ENCODE measurements at regions not wholly inside any gene's neighbourhood (a gene's known extent, or its start where the extent isn't known, plus 50 kb on each side); places are given as distances from the start of the nearest gene placed in this dataset.
A peak's percentile ranks its signal among the peaks of the same experiment; 100 is the strongest.

DNA sequence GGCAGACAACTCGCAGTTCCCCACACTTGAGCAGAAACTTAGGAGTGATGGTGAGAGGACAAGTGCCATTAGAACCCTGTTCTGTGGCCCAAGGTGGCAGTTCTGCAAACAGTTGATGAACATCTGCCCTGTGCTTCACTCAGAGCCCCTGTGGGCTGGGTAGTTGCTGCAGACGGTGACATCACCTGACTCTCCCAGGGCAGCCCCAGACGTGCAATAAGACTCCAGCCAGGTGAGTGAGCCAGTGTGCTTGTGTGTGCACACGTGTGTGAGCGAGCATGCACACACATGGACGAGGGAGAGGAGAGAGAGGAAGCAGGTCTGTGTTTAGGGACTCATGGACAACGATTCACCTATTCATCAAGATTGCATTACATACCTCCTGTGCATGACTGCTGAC lies 136.0 kb upstream of the GLI2 start:
- H3K4me3 ChIP-seq (replicated peaks; ENCODE audit: low read depth, low read length), result no peak overlapping the region
- TF ChIP-seq, protein P1, sequence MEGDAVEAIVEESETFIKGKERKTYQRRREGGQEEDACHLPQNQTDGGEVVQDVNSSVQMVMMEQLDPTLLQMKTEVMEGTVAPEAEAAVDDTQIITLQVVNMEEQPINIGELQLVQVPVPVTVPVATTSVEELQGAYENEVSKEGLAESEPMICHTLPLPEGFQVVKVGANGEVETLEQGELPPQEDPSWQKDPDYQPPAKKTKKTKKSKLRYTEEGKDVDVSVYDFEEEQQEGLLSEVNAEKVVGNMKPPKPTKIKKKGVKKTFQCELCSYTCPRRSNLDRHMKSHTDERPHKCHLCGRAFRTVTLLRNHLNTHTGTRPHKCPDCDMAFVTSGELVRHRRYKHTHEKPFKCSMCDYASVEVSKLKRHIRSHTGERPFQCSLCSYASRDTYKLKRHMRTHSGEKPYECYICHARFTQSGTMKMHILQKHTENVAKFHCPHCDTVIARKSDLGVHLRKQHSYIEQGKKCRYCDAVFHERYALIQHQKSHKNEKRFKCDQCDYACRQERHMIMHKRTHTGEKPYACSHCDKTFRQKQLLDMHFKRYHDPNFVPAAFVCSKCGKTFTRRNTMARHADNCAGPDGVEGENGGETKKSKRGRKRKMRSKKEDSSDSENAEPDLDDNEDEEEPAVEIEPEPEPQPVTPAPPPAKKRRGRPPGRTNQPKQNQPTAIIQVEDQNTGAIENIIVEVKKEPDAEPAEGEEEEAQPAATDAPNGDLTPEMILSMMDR (IDR thresholded peaks at IDR 0.05; ENCODE audit: low read length, missing control alignments), result no peak
- DNase-seq (ENCODE audit: low read depth), result no peak

DNA sequence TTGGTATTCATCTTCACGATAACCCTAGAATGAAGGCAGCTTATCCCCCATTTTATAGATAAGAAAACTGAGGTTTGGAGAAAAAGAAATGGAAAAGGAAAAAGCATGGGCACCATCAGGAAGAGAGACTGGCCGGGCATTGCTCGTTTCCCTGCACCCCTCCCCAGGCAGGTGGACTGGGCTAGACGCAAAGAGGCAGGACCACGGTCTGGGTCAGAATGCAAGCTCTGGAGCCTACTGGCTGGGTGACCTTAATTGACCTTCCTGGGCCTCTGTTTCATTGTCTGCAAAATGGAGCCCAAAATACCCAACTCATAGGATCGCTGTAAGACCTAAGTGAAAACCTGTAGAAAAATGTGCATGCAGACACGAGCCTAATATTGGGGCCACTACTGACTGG lies 135.3 kb upstream of the GLI2 start:
- DNase-seq (ENCODE audit: low read depth), result no peak
- H3K4me3 ChIP-seq (replicated peaks; ENCODE audit: low read depth, low read length), result no peak overlapping the region
- TF ChIP-seq, protein P1 (IDR thresholded peaks at IDR 0.05; ENCODE audit: low read length, missing control alignments), result no peak

DNA sequence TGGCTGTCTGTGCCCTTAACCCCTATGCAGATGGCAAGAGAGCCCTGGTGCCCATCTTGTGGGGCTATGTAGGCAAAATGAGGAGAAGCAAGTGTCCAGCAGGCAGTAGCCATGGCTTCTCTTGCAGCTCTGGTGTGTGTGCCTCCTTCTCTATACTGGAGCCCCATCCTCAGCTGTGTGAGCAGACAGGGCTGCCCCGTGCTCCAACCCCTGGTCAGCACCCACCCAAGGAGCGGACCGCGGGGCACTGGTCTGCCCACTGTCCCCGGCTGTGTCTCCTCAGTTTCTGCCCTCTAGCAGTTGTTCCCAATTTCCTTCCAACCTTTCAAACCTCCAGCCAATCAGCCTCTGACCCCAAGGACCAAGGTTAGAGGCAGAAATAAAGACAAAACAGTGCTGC lies 134.9 kb upstream of the GLI2 start:
- no peak for DNase-seq (ENCODE audit: low read depth)
- H3K4me3 ChIP-seq (replicated peaks; ENCODE audit: low read depth, low read length), result no peak overlapping the region
- TF ChIP-seq, protein P1 (IDR thresholded peaks at IDR 0.05; ENCODE audit: low read length, missing control alignments), result no peak

DNA sequence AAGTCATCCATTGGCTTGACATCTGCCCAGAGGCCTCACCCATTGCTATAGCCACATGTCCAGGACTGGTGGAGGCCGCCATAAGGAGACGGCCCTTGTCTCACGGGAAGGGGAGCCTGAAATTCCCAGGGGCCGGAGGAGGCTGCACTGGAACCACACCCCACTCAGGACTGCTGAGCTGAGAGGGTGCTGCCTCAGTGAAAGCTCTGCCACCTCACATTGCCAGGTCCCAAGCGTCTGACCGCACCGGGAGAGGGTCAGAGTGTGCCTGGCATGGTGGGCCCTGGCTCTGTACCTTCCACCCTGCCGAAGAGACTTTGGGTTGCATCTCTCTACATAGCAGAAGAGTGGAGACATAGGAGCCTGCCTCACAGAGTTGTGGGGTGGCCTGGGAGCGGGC lies 134.1 kb upstream of the GLI2 start:
- H3K4me3 ChIP-seq (replicated peaks; ENCODE audit: low read depth, low read length), result no peak overlapping the region
- TF ChIP-seq, protein P1 (IDR thresholded peaks at IDR 0.05; ENCODE audit: low read length, missing control alignments), result no peak

DNA sequence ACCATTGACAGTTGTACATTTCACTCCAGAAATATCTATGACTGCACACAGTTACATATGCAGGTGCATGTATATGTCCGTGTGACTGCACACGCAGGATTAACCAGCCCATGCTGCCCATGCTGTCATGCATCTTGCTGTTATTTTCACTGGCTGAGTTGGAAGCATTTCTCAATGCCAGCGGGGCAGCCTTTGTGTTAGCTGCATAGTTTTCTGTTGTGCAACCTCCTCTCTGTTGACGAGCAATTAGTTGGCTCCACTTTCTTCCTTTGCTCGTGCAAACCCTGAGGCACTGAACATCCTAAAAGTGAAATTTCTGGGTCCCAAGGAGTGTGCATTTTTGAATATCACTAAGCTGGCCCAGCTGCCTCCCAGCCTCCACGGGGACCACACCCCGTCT lies 133.4 kb upstream of the GLI2 start:
- TF ChIP-seq, protein P1 (IDR thresholded peaks at IDR 0.05; ENCODE audit: low read length, missing control alignments), result no peak
- peak; percentile 45 for DNase-seq (ENCODE audit: low read depth)
- no peak overlapping the region for H3K4me3 ChIP-seq (replicated peaks; ENCODE audit: low read depth, low read length)

More for the DNA sequence above, 134.1 kb upstream of the GLI2 start:
- DNase-seq (ENCODE audit: low read depth), result no peak

DNA sequence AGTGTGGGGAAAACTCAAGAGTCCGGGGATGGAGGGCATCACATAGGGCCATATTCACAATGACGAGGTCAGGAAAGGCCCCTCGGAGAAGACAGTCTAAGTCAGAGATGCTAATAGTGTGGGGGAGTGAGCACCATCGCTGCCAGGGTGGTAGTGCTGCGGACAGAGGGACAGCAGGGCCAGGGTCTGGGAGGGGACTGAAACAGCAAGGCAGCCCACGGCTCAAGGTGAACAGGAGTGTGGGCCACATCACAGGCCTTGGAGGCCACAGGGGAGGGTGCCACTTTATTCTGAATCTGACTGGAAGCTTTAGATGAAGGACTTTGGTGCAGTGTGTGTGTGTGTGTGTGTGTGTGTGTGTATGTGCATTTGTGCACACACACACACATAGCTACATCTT lies 130.9 kb upstream of the GLI2 start:
- TF ChIP-seq, protein P1 (IDR thresholded peaks at IDR 0.05; ENCODE audit: low read length, missing control alignments), result no peak
- no peak for DNase-seq (ENCODE audit: low read depth)

DNA sequence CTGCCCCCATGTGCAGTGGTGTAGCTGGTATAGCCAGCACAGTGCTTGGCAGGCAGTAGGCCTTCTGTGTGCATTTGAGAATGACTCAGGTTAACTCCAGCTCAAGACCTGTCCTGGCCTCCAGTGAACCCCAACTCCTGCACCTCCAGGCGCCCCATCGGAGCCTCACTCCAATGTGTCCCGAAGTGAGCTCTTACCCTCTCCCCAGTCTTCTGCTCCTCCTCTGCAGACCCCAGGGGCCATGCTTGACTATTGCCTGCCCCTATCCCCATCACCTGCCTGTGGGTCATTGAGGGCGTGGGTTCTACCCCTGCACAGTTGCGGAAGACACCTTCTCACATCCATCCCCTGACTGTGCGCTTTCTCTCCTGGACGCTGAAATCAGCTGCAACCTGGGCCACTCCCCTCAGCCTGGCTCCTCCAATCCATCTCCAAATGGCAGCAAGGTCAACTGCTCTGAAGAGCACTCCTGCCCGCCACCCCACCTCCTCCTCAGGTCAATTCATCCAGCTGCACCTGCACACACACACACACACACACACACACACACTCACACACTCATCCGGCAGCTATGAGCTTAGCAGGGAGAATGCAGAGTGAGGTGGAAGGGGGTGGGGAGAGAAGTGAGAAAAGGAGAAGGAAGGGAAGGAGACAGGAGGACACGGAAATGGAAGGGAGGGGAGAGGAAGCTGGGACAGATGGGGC lies 130.3 kb upstream of the GLI2 start:
- TF ChIP-seq, protein P1 (IDR thresholded peaks at IDR 0.05; ENCODE audit: low read length, missing control alignments), result no peak
- DNase-seq (ENCODE audit: low read depth), result no peak
- no peak overlapping the region for H3K4me3 ChIP-seq (replicated peaks; ENCODE audit: low read depth, low read length)

More for the DNA sequence above, 130.9 kb upstream of the GLI2 start:
- no peak overlapping the region for H3K4me3 ChIP-seq (replicated peaks; ENCODE audit: low read depth, low read length)
